ENCODE measurements at regions not wholly inside any gene's neighbourhood (a gene's known extent, or its start where the extent isn't known, plus 50 kb on each side); places are given as distances from the start of the nearest gene placed in this dataset.
A peak's percentile ranks its signal among the peaks of the same experiment; 100 is the strongest.

- BruUV-seq (replicated peaks) = no TSS peak
- Histone ChIP-seq H3K27ac (ENCODE audit: low read length) (no peak overlapping the region), H3K9me2 (replicated peaks; ENCODE audit: low read length) (no peaks in the 10 kb centered on the region), H3K4me1 (ENCODE audit: insufficient read depth, low read length) (no peaks in the 10 kb centered on the region), H3K36me3 (ENCODE audit: low read depth, low read length) (no peaks in the 10 kb centered on the region), H3K79me2 (ENCODE audit: low read length) (no peaks in the 10 kb centered on the region), H3K9me3 (ENCODE audit: low read length) (no peaks in the 10 kb centered on the region), H3K9ac (ENCODE audit: low read length) (no peak overlapping the region), H4K20me1 (ENCODE audit: low read length) (no peaks in the 10 kb centered on the region), H3F3A (ENCODE audit: low read length, unreplicated experiment) (no peaks in the 10 kb centered on the region), H3K4me3 (ENCODE audit: low read length) (no peak overlapping the region), H3K27me3 (ENCODE audit: low read length) (no peaks in the 10 kb centered on the region), H2AFZ (ENCODE audit: low read length) (no peak overlapping the region), H3K4me2 (ENCODE audit: low read length) (no peak overlapping the region)
- DNase-seq = no peak
- CTCF ChIA-PET = no interaction called here
- no peak for ATAC-seq
- TF ChIP-seq EZH2 (IDR thresholded peaks at IDR 0.05; ENCODE audit: low read length, unreplicated experiment) (no peak), EZH2phosphoT487 (IDR thresholded peaks at IDR 0.05; ENCODE audit: borderline replicate concordance, low read length) (no peak), CTCF (conservative IDR thresholded peaks at IDR 0.05; ENCODE audit: low read depth, low read length) (no peak)
- intact Hi-C loops (cut with micrococcal nuclease) = no loop called here
- POLR2A ChIA-PET (ENCODE audit: unreplicated experiment) = no interaction called here
Observed at GRCh38 chr12:78579846-78580245, 284.7 kb upstream of the SYT1 start.

GRCh38 chr12:78580296-78580695, 284.3 kb upstream of the SYT1 start:
- ChIA-PET CTCF (no interaction called here), POLR2A (ENCODE audit: unreplicated experiment) (no interaction called here)
- Histone ChIP-seq H3K4me3 (ENCODE audit: low read length) (no peak overlapping the region), H3K27ac (ENCODE audit: low read length) (no peak overlapping the region), H3K27me3 (ENCODE audit: low read length) (no peaks in the 10 kb centered on the region), H3K4me2 (ENCODE audit: low read length) (no peak overlapping the region), H3K9me3 (ENCODE audit: low read length) (no peaks in the 10 kb centered on the region), H4K20me1 (ENCODE audit: low read length) (no peaks in the 10 kb centered on the region), H3F3A (ENCODE audit: low read length, unreplicated experiment) (no peaks in the 10 kb centered on the region), H2AFZ (ENCODE audit: low read length) (no peak overlapping the region), H3K9me2 (replicated peaks; ENCODE audit: low read length) (no peaks in the 10 kb centered on the region), H3K9ac (ENCODE audit: low read length) (no peak overlapping the region), H3K4me1 (ENCODE audit: insufficient read depth, low read length) (no peaks in the 10 kb centered on the region), H3K36me3 (ENCODE audit: low read depth, low read length) (no peaks in the 10 kb centered on the region), H3K79me2 (ENCODE audit: low read length) (no peaks in the 10 kb centered on the region)
- DNase-seq = peak; percentile 16
- ATAC-seq = peak; percentile 43; the same call in 1 of the 2 replicates
- intact Hi-C loops (cut with micrococcal nuclease) = no loop called here
- TF ChIP-seq EZH2 (IDR thresholded peaks at IDR 0.05; ENCODE audit: low read length, unreplicated experiment) = no peak
- TF ChIP-seq CTCF (conservative IDR thresholded peaks at IDR 0.05; ENCODE audit: low read depth, low read length) = no peak
- TF ChIP-seq EZH2phosphoT487 (IDR thresholded peaks at IDR 0.05; ENCODE audit: borderline replicate concordance, low read length) = no peak
- no TSS peak for BruUV-seq (replicated peaks)

GRCh38 chr12:78584695-78585094, 279.9 kb upstream of the SYT1 start:
- intact Hi-C loops (cut with micrococcal nuclease) = no loop called here

More at GRCh38 chr12:78584695-78585094, 279.9 kb upstream of the SYT1 start:
- no peak overlapping the region for H3K27ac ChIP-seq (ENCODE audit: low read length)
- CTCF ChIA-PET = no interaction called here
- H4K20me1 ChIP-seq (ENCODE audit: low read length) = no peaks in the 10 kb centered on the region
- H3K9me2 ChIP-seq (replicated peaks; ENCODE audit: low read length) = no peaks in the 10 kb centered on the region
- no peak overlapping the region for H3K4me2 ChIP-seq (ENCODE audit: low read length)
- no peaks in the 10 kb centered on the region for H3K79me2 ChIP-seq (ENCODE audit: low read length)
- POLR2A ChIA-PET (ENCODE audit: unreplicated experiment) = no interaction called here
- no peaks in the 10 kb centered on the region for H3K27me3 ChIP-seq (ENCODE audit: low read length)
- no peak for TF ChIP-seq EZH2phosphoT487 (IDR thresholded peaks at IDR 0.05; ENCODE audit: borderline replicate concordance, low read length)
- peak; percentile 53 for TF ChIP-seq CTCF (conservative IDR thresholded peaks at IDR 0.05; ENCODE audit: low read depth, low read length)
- no TSS peak for BruUV-seq (replicated peaks)
- H3K4me3 ChIP-seq (ENCODE audit: low read length) = no peak overlapping the region
- H3K9me3 ChIP-seq (ENCODE audit: low read length) = peaks cover 9% of the 10 kb centered on the region; the same call in 1 of the 2 replicates
- DNase-seq (peak; percentile 25), ATAC-seq (no peak)
- H3K36me3 ChIP-seq (ENCODE audit: low read depth, low read length) = no peaks in the 10 kb centered on the region
- H2AFZ ChIP-seq (ENCODE audit: low read length) = no peak overlapping the region
- H3K4me1 ChIP-seq (ENCODE audit: insufficient read depth, low read length) = no peaks in the 10 kb centered on the region
- H3K9ac ChIP-seq (ENCODE audit: low read length) = no peak overlapping the region
- no peaks in the 10 kb centered on the region for H3F3A ChIP-seq (ENCODE audit: low read length, unreplicated experiment)
